ENCODE measurements at regions not wholly inside any gene's neighbourhood (a gene's known extent, or its start where the extent isn't known, plus 50 kb on each side); places are given as distances from the start of the nearest gene placed in this dataset.

DNA sequence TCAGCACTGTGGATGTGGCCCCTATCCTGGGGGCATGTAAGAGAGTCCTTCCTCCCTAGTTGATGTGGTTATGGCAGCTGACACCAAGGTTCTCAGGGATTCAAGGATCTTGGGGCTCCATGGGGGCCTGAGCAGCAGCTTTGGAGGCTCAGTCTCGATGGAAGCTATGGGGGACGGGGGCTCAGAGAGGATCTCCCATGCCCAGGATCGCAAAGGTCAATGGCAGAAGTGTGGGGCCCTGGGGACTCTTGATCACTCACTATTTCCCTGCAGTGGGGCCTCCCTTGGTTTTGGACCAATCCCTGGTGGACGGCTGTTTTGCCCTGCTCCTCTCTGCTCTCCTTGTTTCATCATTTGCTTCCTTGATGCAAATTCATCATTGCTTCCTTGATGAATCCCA lies 885.9 kb downstream of the CDH8 start:
- TF ChIP-seq POLR2A (IDR thresholded peaks at IDR 0.05): no peak
- TF ChIP-seq, protein P1, sequence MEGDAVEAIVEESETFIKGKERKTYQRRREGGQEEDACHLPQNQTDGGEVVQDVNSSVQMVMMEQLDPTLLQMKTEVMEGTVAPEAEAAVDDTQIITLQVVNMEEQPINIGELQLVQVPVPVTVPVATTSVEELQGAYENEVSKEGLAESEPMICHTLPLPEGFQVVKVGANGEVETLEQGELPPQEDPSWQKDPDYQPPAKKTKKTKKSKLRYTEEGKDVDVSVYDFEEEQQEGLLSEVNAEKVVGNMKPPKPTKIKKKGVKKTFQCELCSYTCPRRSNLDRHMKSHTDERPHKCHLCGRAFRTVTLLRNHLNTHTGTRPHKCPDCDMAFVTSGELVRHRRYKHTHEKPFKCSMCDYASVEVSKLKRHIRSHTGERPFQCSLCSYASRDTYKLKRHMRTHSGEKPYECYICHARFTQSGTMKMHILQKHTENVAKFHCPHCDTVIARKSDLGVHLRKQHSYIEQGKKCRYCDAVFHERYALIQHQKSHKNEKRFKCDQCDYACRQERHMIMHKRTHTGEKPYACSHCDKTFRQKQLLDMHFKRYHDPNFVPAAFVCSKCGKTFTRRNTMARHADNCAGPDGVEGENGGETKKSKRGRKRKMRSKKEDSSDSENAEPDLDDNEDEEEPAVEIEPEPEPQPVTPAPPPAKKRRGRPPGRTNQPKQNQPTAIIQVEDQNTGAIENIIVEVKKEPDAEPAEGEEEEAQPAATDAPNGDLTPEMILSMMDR (IDR thresholded peaks at IDR 0.05): no peak

Measured in lower leg skin (tissue), 3 donors.